H1 (cell line): ENCODE measurements at regions not wholly inside any gene's neighbourhood (a gene's known extent, or its start where the extent isn't known, plus 50 kb on each side); places are given as distances from the start of the nearest gene placed in this dataset.

Experiments
- CTCF ChIA-PET: fragments of 300-600 bp; sonication (Branson Sonifier 250); formaldehyde crosslinking; loops from one replicate; lab custom pipeline; 2021; ENCODE audit not compliant: partially characterized antibody; lab: Charles Lee
- POLR2A ChIA-PET: fragments of 300-600 bp; sonication (Branson Sonifier 250); formaldehyde crosslinking; loops from one replicate; lab custom pipeline; 2021; ENCODE audit warnings: inconsistent platforms; ENCODE audit not compliant: partially characterized antibody; lab: Charles Lee
- DNase-seq, 2 experiments: peaks; one replicate each; pipeline versions ENCODE4 v3.0.0 to v3.0.0-alpha.2; 2010 to 2022; ENCODE audit warnings: low spot score in 2 of 2, low read depth in 1 of 2, mixed read lengths in 1 of 2
- FAIRE-seq: peaks from 2 replicates; lab custom pipeline; 2011; peaks lifted over from hg19 to GRCh38; lab: Jason Lieb, UNC
- H2AFZ ChIP-seq: 2 replicates; pipeline ENCODE4 v1.8.1; 2012; ENCODE audit warnings: low read length, inconsistent platforms
- H2AK5ac ChIP-seq: 2 replicates; pipeline ENCODE4 v1.6.1; 2013; ENCODE audit warnings: low read depth, low read length
- H2BK120ac ChIP-seq: replicated peaks from 2 replicates; pipeline ENCODE3; 2013; ENCODE audit warnings: low read depth, low read length, inconsistent platforms
- H2BK12ac ChIP-seq: 2 replicates; pipeline ENCODE4 v1.6.1; 2013; ENCODE audit warnings: low read depth, low read length
- H2BK15ac ChIP-seq: 2 replicates; pipeline ENCODE4 v1.6.1; 2013; ENCODE audit warnings: low read length
- H2BK20ac ChIP-seq: 2 replicates; pipeline ENCODE4 v1.6.1; 2013; ENCODE audit warnings: low read length
- H2BK5ac ChIP-seq: 2 replicates; pipeline ENCODE4 v1.6.1; 2013; ENCODE audit warnings: low read depth, low read length
- H3K14ac ChIP-seq: 2 replicates; pipeline ENCODE4 v1.6.1; 2013; ENCODE audit warnings: inconsistent platforms; ENCODE audit not compliant: insufficient read length
- H3K18ac ChIP-seq: 2 replicates; pipeline ENCODE4 v1.6.1; 2013; ENCODE audit warnings: low read length; ENCODE audit errors: extremely low read depth
- H3K23ac ChIP-seq: 2 replicates; pipeline ENCODE4 v1.6.1; 2013; ENCODE audit warnings: inconsistent platforms; ENCODE audit not compliant: insufficient read length
- H3K23me2 ChIP-seq: 2 replicates; pipeline ENCODE4 v1.6.1; 2013; ENCODE audit warnings: low read depth, low read length
- H3K27ac ChIP-seq: 2 replicates; pipeline ENCODE4 v1.6.1; 2011; ENCODE audit warnings: low read depth, low read length, inconsistent platforms
- H3K27me3 ChIP-seq, 4 experiments: replicated peaks in 1 of 4; 1 replicate in 1 of 4; 2 replicates in 3 of 4; pipeline versions ENCODE4 v1.6.1 to v1.8.1; 2011 to 2013; ENCODE audit warnings: low read length in 3 of 4, mild to moderate bottlenecking in 3 of 4, inconsistent platforms in 2 of 4, mixed read lengths in 2 of 4, moderate library complexity in 1 of 4; ENCODE audit not compliant: control insufficient read depth in 3 of 4, insufficient read depth in 3 of 4; ENCODE audit errors: extremely low read depth in 1 of 4
- H3K36me3 ChIP-seq, 4 experiments: 2 replicates each; pipeline versions ENCODE4 v1.6.1 to v1.8.1; 2011 to 2013; ENCODE audit warnings: mild to moderate bottlenecking in 4 of 4, low read length in 3 of 4, moderate library complexity in 2 of 4, control low read depth in 1 of 4, inconsistent platforms in 1 of 4; ENCODE audit not compliant: insufficient read depth in 4 of 4, control insufficient read depth in 2 of 4
- H3K4ac ChIP-seq: replicated peaks from 2 replicates; pipeline ENCODE3; 2013; ENCODE audit warnings: low read length, low read depth, mixed read lengths, inconsistent platforms; ENCODE audit not compliant: insufficient read length
- H3K4me1 ChIP-seq, 4 experiments: replicated peaks in 1 of 4; 1 replicate in 1 of 4; 2 replicates in 3 of 4; pipeline versions ENCODE4 v1.6.1 to v1.8.1; 2011 to 2013; ENCODE audit warnings: low read length in 3 of 4, inconsistent platforms in 2 of 4, mixed read lengths in 1 of 4; ENCODE audit not compliant: insufficient read depth in 4 of 4, control insufficient read depth in 3 of 4
- H3K4me2 ChIP-seq, 2 experiments: 2 replicates each; pipeline versions ENCODE4 v1.6.1 to v1.8.1; 2011 to 2013; ENCODE audit warnings: low read depth in 2 of 2, low read length in 2 of 2, control low read depth in 1 of 2, inconsistent platforms in 1 of 2, mild to moderate bottlenecking in 1 of 2; ENCODE audit not compliant: insufficient read depth in 1 of 2
- H3K4me3 ChIP-seq, 4 experiments: fragments of 200-600, 300-600 bp in 1 of 4; sonication (generic), shearing (Covaris generic), sonication (Bioruptor Twin) in 1 of 4; 2 replicates each; pipeline versions ENCODE4 v1.5.1 to v1.8.1; 2011 to 2016; ENCODE audit warnings: low read length in 4 of 4, low read depth in 3 of 4, control low read depth in 2 of 4, inconsistent platforms in 2 of 4, mild to moderate bottlenecking in 2 of 4, mixed read lengths in 1 of 4, moderate library complexity in 1 of 4; ENCODE audit not compliant: insufficient read depth in 2 of 4; ENCODE audit errors: extremely low read depth in 1 of 4
- H3K56ac ChIP-seq: replicated peaks from 2 replicates; pipeline ENCODE3; 2013; ENCODE audit warnings: low read depth, mild to moderate bottlenecking, mixed read lengths, low read length, inconsistent platforms; ENCODE audit not compliant: insufficient read length
- H3K79me1 ChIP-seq: 2 replicates; pipeline ENCODE4 v1.6.1; 2013; ENCODE audit warnings: low read depth, low read length, control low read depth
- H3K79me2 ChIP-seq, 2 experiments: 2 replicates each; pipeline versions ENCODE4 v1.6.1 to v1.8.1; 2012 to 2013; ENCODE audit warnings: low read length in 2 of 2, mild to moderate bottlenecking in 2 of 2, inconsistent platforms in 1 of 2; ENCODE audit not compliant: insufficient read depth in 2 of 2, control insufficient read depth in 1 of 2
- H3K9ac ChIP-seq, 4 experiments: replicated peaks in 1 of 4; 1 replicate in 1 of 4; 2 replicates in 3 of 4; pipeline versions ENCODE4 v1.6.1 to v1.8.1; 2011 to 2013; ENCODE audit warnings: low read depth in 3 of 4, low read length in 3 of 4, control low read depth in 2 of 4, mild to moderate bottlenecking in 2 of 4, moderate library complexity in 2 of 4, inconsistent platforms in 1 of 4; ENCODE audit errors: extremely low read depth in 1 of 4
- H3K9me3 ChIP-seq, 2 experiments: 2 replicates each; pipeline versions ENCODE4 v1.6.1 to v1.8.1; 2012 to 2013; ENCODE audit warnings: mild to moderate bottlenecking in 2 of 2, moderate library complexity in 2 of 2, control low read depth in 1 of 2, inconsistent platforms in 1 of 2, low read depth in 1 of 2, low read length in 1 of 2, mixed read lengths in 1 of 2; ENCODE audit not compliant: insufficient read depth in 2 of 2
- H4K20me1 ChIP-seq, 2 experiments: replicated peaks in 1 of 2; 2 replicates each; pipeline versions ENCODE3 to v1.8.1; 2011 to 2013; ENCODE audit warnings: inconsistent platforms in 2 of 2, low read length in 2 of 2, mild to moderate bottlenecking in 1 of 2; ENCODE audit not compliant: insufficient read depth in 2 of 2, control insufficient read depth in 1 of 2
- H4K5ac ChIP-seq: 2 replicates; pipeline ENCODE4 v1.6.1; 2013; ENCODE audit warnings: low read length, low read depth, mixed read lengths, inconsistent platforms; ENCODE audit not compliant: insufficient read length
- H4K8ac ChIP-seq: 2 replicates; pipeline ENCODE4 v1.8.0; 2013; ENCODE audit warnings: mild to moderate bottlenecking, moderate library complexity, low read length, inconsistent platforms; ENCODE audit not compliant: insufficient read depth; ENCODE audit errors: extremely low read depth
- H4K91ac ChIP-seq: replicated peaks from 2 replicates; pipeline ENCODE3; 2013; ENCODE audit warnings: low read length, mixed read lengths, inconsistent platforms; ENCODE audit not compliant: insufficient read length
- BRCA1 ChIP-seq: IDR thresholded peaks from 2 replicates; pipeline ENCODE4 v1.6.1; 2012; ENCODE audit warnings: low read depth, low read length, improper control_type of control experiment
- CBX5 ChIP-seq: fragments of 300-800, 300-1000 bp; sonication (generic); IDR thresholded peaks from 2 replicates; pipeline ENCODE4 v1.7.1; 2016; ENCODE audit warnings: antibody characterized with exemption, low read length, low read depth
- CTCF ChIP-seq, 3 experiments: IDR thresholded peaks; 1 replicate in 2 of 3; 2 replicates in 1 of 3; pipeline versions ENCODE4 v1.5.1 to v1.6.1; 2011; ENCODE audit warnings: low read length in 3 of 3, mild to moderate bottlenecking in 3 of 3, inconsistent platforms in 2 of 3, low read depth in 1 of 3, moderate library complexity in 1 of 3; ENCODE audit not compliant: insufficient read depth in 1 of 3; ENCODE audit errors: control extremely low read depth in 1 of 3
- E2F6 ChIP-seq: IDR thresholded peaks from 2 replicates; pipeline ENCODE4 v1.6.1; 2012; ENCODE audit warnings: inconsistent platforms
- KDM4A ChIP-seq: IDR thresholded peaks from one replicate; pipeline ENCODE4 v1.7.1; 2012; ENCODE audit warnings: low read depth, mild to moderate bottlenecking, moderate library complexity, low read length, inconsistent platforms; ENCODE audit not compliant: severe bottlenecking
- POLR2A ChIP-seq, 2 experiments: IDR thresholded peaks; 1 replicate in 1 of 2; 2 replicates in 1 of 2; pipeline ENCODE4 v1.6.1; 2011; ENCODE audit warnings: low read depth in 2 of 2, low read length in 2 of 2, mild to moderate bottlenecking in 2 of 2; ENCODE audit errors: control extremely low read depth in 1 of 2
- SIN3A ChIP-seq, 2 experiments: IDR thresholded peaks in 1 of 2; conservative IDR thresholded peaks in 1 of 2; 2 replicates each; pipeline ENCODE4 v1.6.1; 2011 to 2012; ENCODE audit warnings: low read length in 2 of 2, improper control_type of control experiment in 1 of 2, low read depth in 1 of 2, mild to moderate bottlenecking in 1 of 2
- SUZ12 ChIP-seq: fragments of 200-600 bp; sonication (generic); IDR thresholded peaks from 2 replicates; pipeline ENCODE4 v1.6.1; 2012; ENCODE audit warnings: mild to moderate bottlenecking, inconsistent platforms, low read length, moderate library complexity, mixed read lengths
- WGBS, 2 experiments: shearing (Covaris generic) in 1 of 2; methylation state at CpG; one replicate each; pipeline versions ENCODE4 v1.1.6 to v1.1.7; 2013 to 2015; ENCODE audit warnings: low lambda C conversion rate in 2 of 2, mixed read lengths in 2 of 2, inconsistent platforms in 1 of 2, low coverage in 1 of 2, missing lambda C conversion rate in 1 of 2; ENCODE audit not compliant: insufficient replicate concordance in 2 of 2, insufficient coverage in 1 of 2, insufficient read length in 1 of 2; ENCODE audit errors: extremely low coverage in 1 of 2, missing lambda C conversion rate in 1 of 2; 5-methylcytosine and 5-hydroxymethylcytosine counted together

- H2BK15ac ChIP-seq: no peak overlapping the region
- FAIRE-seq (no peak), DNase-seq (no peak)
- H4K20me1 ChIP-seq: no peaks in the 10 kb centered on the region
- no peak overlapping the region for H2BK12ac ChIP-seq
- no peak overlapping the region for H3K23ac ChIP-seq
- H3K18ac ChIP-seq: no peak overlapping the region
- H4K91ac ChIP-seq: no peak overlapping the region
- no peaks in the 10 kb centered on the region for H3K79me2 ChIP-seq
- H3K9me3 ChIP-seq: no peaks in the 10 kb centered on the region
- no peak overlapping the region for H3K56ac ChIP-seq
- no peak overlapping the region for H3K14ac ChIP-seq
- no peak overlapping the region for H3K4me2 ChIP-seq
- H3K27me3 ChIP-seq: no peaks in the 10 kb centered on the region
- no peak overlapping the region for H4K8ac ChIP-seq
- no peak for TF ChIP-seq SIN3A (conservative IDR thresholded peaks at IDR 0.05 in 1 of 2, IDR thresholded peaks at IDR 0.05 in 1 of 2; ENCODE audit: low read depth in 1 of 2, low read length in 2 of 2)
- no peak for TF ChIP-seq BRCA1
- no peak for TF ChIP-seq KDM4A
- TF ChIP-seq CTCF (IDR thresholded peaks at IDR 0.05; ENCODE audit: control extremely low read depth in 1 of 3, insufficient read depth in 1 of 3, low read depth in 1 of 3, low read length in 3 of 3): no peak
- TF ChIP-seq POLR2A (IDR thresholded peaks at IDR 0.05; ENCODE audit: control extremely low read depth in 1 of 2, low read depth in 2 of 2, low read length in 2 of 2): no peak
- TF ChIP-seq E2F6: no peak
- TF ChIP-seq CBX5: no peak
- no peak for TF ChIP-seq SUZ12
- H2BK5ac ChIP-seq: no peak overlapping the region
- 90% methylated on average over 3 of the region's 3 CpGs; no CpG with 5 or more reads in 1 of the 2 experiments for WGBS, 2 experiments
- no peaks in the 10 kb centered on the region; the same call in 1 of the 2 replicates for H3K23me2 ChIP-seq
- POLR2A ChIA-PET: no interaction called here
- H2AK5ac ChIP-seq: no peak overlapping the region
- H3K27ac ChIP-seq: no peak overlapping the region
- no peaks in the 10 kb centered on the region for H3K36me3 ChIP-seq
- no peak overlapping the region for H3K4me3 ChIP-seq
- H3K4ac ChIP-seq: no peak overlapping the region
- no peaks in the 10 kb centered on the region for H3K4me1 ChIP-seq
- CTCF ChIA-PET: interaction anchor here (1.3 kb wide), 1 partner anchor 12 kb away, joined by 3 read pairs; no protein-coding TSS in a partner anchor
- H2AFZ ChIP-seq: no peak overlapping the region
- H2BK20ac ChIP-seq: no peak overlapping the region
- no peak overlapping the region for H2BK120ac ChIP-seq
- H4K5ac ChIP-seq: no peak overlapping the region
- no peak overlapping the region for H3K9ac ChIP-seq
- H3K79me1 ChIP-seq: no peaks in the 10 kb centered on the region
Measured at GRCh38 chr9:11701706-11702105, 991.5 kb upstream of the TYRP1 start.
